ENCODE measurements at regions not wholly inside any gene's neighbourhood (a gene's known extent, or its start where the extent isn't known, plus 50 kb on each side); places are given as distances from the start of the nearest gene placed in this dataset.
"Not testable (repeated sequence)": the region's sequence is repeated elsewhere in the genome, so short reads cannot be mapped to it uniquely, and the experiment has no call there.

DNA sequence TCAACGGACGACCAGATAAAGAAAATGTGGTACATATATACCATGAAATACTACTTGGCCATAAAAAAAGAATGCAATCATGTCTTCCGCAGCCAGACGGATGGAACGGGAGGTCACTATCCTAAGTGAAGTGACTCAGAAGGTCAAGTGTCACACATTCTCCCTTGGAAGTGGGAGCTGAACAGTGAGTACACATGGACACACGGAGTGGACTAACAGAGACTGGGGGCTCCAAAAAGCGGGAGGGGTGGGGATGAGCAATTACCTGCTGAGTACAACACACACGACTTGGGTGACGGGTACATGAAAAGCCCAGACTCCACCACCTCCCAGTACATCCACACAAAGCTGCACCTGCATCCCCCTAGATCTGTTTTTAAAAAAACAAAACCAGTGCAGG lies 62.5 kb upstream of the TNK2 start:
- not testable (repeated sequence) for DNase-seq

- not testable (repeated sequence) for DNase-seq
These were observed 61.8 kb upstream of the TNK2 start for GRCh38 chr3:195969838-195970776.

GRCh38 chr3:195969341-195969740 lies 61.0 kb upstream of the TNK2 start:
- DNase-seq = not testable (repeated sequence)

GRCh38 chr3:195968104-195968503 lies 59.8 kb upstream of the TNK2 start:
- not testable (repeated sequence) for DNase-seq

GRCh38 chr3:195967387-195967720 lies 59.0 kb upstream of the TNK2 start:
- DNase-seq = not testable (repeated sequence)

- not testable (repeated sequence) for DNase-seq
These were observed 58.4 kb upstream of the TNK2 start for GRCh38 chr3:195966563-195967386.

- not testable (repeated sequence) for DNase-seq
These were observed 56.9 kb upstream of the TNK2 start for GRCh38 chr3:195965217-195965616.

DNA sequence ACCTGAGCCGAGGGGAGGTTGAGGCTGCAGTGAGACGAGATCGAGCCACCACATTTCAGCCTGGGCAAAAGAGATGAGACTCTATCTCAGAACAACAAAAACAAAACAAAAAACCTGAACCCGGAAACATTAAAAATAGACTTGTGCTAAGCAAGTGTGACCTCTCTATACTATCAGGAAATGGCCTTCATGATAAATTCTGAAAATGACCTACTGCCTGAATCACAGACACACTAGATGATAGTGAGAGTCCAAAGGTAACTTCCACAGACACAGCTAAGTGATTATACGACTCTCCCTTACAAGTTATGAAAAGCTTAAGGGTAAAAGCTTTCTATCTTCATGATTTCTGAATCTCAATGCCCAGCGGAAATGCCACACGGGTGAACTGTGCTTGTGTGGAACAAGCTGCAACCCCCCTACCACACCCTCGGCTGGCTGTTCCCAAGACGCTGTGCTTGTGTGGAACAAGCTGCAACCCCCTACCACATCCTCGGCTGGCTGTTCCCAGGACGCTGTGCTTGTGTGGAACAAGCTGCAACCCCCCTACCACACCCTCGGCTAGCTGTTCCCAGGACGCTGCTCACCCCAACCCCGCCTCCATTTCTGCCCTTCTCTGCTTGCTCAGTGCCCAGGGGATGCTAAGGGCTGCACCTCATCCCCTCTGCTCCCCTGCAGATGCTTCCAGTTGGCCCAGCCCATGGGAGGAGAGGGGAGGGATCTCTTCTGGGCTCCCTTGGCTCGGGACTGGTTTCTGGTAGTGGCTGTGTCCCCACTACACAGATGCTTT lies 56.2 kb upstream of the TNK2 start:
- not testable (repeated sequence) for DNase-seq

DNA sequence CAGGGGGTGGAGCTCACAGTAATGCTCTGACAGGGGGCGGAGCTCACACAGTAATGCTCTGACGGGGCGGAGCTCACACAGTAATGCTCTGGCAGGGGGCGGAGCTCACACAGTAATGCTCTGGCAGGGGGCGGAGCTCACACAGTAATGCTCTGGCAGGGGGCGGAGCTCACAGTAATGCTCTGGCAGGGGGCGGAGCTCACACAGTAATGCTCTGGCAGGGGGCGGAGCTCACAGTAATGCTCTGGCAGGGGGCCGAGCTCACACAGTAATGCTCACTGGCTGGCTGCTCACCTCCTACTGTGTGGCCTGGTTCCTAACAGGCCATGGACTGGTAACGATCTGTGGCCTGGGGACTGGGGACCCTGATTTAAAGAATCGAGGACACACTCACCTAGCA lies 53.9 kb upstream of the TNK2 start:
- not testable (repeated sequence) for DNase-seq

- DNase-seq = not testable (repeated sequence)
These were observed 52.8 kb upstream of the TNK2 start for GRCh38 chr3:195960971-195961775.

DNA sequence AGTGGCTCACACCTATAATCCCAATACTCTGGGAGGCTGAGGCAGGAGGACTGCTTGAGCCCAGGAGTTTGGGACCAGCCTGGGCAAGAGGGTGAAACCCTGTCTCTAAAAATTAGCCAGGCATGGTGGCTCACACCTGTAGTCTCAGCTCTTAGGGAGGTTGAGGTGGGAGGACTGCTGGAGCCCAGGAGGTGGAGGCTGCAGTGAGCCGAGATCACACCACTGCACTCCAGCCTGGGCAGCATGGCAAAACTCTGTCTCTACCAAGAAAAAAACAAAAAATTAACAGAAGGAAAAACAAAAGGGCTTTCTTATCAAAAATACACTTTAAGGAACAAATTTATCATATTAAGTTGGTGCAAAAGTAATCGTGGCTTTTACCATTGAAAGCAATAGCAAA lies 51.8 kb upstream of the TNK2 start:
- DNase-seq = not testable (repeated sequence)

- not testable (repeated sequence) for DNase-seq
These were observed 51.2 kb upstream of the TNK2 start for GRCh38 chr3:195959367-195960157.

DNA sequence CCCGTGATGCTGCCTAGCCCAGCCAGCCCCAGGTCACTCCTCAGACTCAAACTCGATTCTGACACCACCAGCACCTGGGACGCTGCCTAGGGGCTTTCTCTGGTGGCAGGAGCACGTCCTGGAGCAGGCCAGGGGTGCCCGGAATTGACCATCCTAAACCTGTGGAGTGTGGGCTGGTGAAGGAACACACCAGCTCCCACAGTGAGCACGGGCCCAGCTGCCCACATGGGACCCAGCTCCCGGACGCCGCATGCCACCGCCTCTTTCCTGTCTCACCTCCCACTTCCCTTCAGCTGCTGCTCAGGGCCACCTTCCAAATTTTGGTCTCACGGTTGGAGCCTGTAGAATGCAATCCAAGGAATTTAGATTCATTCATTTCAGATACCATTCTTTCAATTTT lies 50.4 kb upstream of the TNK2 start:
- not testable (repeated sequence) for DNase-seq
